Neural progenitor cell (in vitro differentiated cells): ENCODE measurements at regions not wholly inside any gene's neighbourhood (a gene's known extent, or its start where the extent isn't known, plus 50 kb on each side); places are given as distances from the start of the nearest gene placed in this dataset.

ENCODE experiments used
- DNase-seq: peaks from one replicate; pipeline ENCODE4 v3.0.0-alpha.2; 2016; ENCODE audit warnings: low spot score
- H2AFZ ChIP-seq: fragments of 200-600 bp; sonication (generic); replicated peaks from 2 replicates; pipeline ENCODE4 v1.6.1; 2016; ENCODE audit warnings: antibody characterized with exemption
- H3F3A ChIP-seq: fragments of 200-600 bp; sonication (generic); 2 replicates; pipeline ENCODE4 v1.6.1; 2016; ENCODE audit warnings: antibody characterized with exemption, low read depth
- H3K27ac ChIP-seq: fragments of 200-600 bp; sonication (generic); 2 replicates; pipeline ENCODE4 v1.5.1; 2016; ENCODE audit warnings: mild to moderate bottlenecking
- H3K27me3 ChIP-seq: fragments of 200-600 bp; sonication (generic); 2 replicates; pipeline ENCODE4 v1.6.1; 2016; ENCODE audit warnings: mild to moderate bottlenecking, moderate library complexity
- H3K36me3 ChIP-seq: fragments of 200-600 bp; sonication (generic); 2 replicates; pipeline ENCODE4 v1.5.1; 2016
- H3K4me1 ChIP-seq: fragments of 200-600 bp; sonication (generic); 2 replicates; pipeline ENCODE4 v1.6.1; 2016; ENCODE audit warnings: mixed run types
- H3K4me2 ChIP-seq: fragments of 200-600 bp; sonication (generic); 2 replicates; pipeline ENCODE4 v1.6.1; 2016
- H3K4me3 ChIP-seq: fragments of 200-600 bp; sonication (generic); 2 replicates; pipeline ENCODE4 v1.5.1; 2016
- H3K79me2 ChIP-seq: fragments of 200-600 bp; sonication (generic); 2 replicates; pipeline ENCODE4 v1.6.1; 2016; ENCODE audit warnings: low read depth
- H3K9ac ChIP-seq: fragments of 200-600 bp; sonication (generic); 2 replicates; pipeline ENCODE4 v1.6.1; 2016
- H3K9me3 ChIP-seq: fragments of 200-600 bp; sonication (generic); 2 replicates; pipeline ENCODE4 v1.5.1; 2016; ENCODE audit warnings: low read depth
- H4K20me1 ChIP-seq: fragments of 200-600 bp; sonication (generic); 2 replicates; pipeline ENCODE4 v1.6.1; 2016; ENCODE audit warnings: low read depth
- H3K27ac Mint-ChIP-seq: 3 replicates; pipeline ENCODE4 v1.8.0; 2021; ENCODE audit warnings: mixed read lengths
- H3K27me3 Mint-ChIP-seq: 2 replicates; pipeline ENCODE4 v1.8.0; 2022; ENCODE audit warnings: low read depth, mild to moderate bottlenecking, inconsistent platforms, moderate library complexity, mixed read lengths; ENCODE audit not compliant: insufficient read depth
- H3K36me3 Mint-ChIP-seq: 3 replicates; pipeline ENCODE4 v1.8.0; 2021; ENCODE audit warnings: mixed read lengths
- H3K4me1 Mint-ChIP-seq: 3 replicates; pipeline ENCODE4 v1.8.0; 2021; ENCODE audit warnings: mixed read lengths
- H3K4me3 Mint-ChIP-seq: 3 replicates; pipeline ENCODE4 v1.8.0; 2021; ENCODE audit warnings: mild to moderate bottlenecking, moderate library complexity, mixed read lengths
- H3K9me3 Mint-ChIP-seq: 3 replicates; pipeline ENCODE4 v1.8.0; 2020; ENCODE audit warnings: mixed read lengths
- EZH2 ChIP-seq: fragments of 200-600 bp; sonication (generic); IDR thresholded peaks from 2 replicates; pipeline ENCODE4 v1.6.1; 2017; ENCODE audit warnings: antibody characterized with exemption, mild to moderate bottlenecking, moderate library complexity
- EZH2phosphoT487 ChIP-seq: fragments of 200-600 bp; sonication (generic); IDR thresholded peaks from 2 replicates; pipeline ENCODE4 v1.6.1; 2017; ENCODE audit warnings: antibody characterized with exemption
- TF ChIP-seq, protein P1 (sequence below): fragments of 200-600 bp; sonication (generic); IDR thresholded peaks from 2 replicates; pipeline ENCODE4 v1.5.1; 2017; ENCODE audit warnings: antibody characterized with exemption, mild to moderate bottlenecking

DNA sequence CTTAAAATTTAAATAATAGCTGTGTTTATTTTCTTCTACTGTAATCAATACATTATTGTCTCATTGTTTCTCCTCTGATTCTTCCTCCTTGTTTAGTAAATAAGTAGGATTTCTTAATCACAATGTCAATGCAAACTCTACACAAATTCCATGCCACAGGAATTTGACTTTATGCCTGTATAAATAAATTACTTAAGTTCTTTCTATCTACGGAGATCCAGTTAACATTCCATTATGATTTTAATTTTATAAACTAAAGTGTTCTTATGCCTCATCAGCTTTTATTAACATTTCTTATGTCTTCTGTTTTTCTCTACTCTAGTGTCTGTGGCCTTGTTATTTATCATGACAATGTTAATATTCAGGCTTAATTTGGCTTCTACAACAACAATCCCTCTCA is 1169.2 kb downstream of the GRIK2 start:
- H3K4me3 Mint-ChIP-seq = no peak overlapping the region
- H2AFZ ChIP-seq = no peak overlapping the region
- H3K4me2 ChIP-seq = no peak overlapping the region
- no peak overlapping the region for H3K9ac ChIP-seq
- H3K27me3 Mint-ChIP-seq = peaks cover 2% of the 10 kb centered on the region
- no peak overlapping the region for H3K27ac Mint-ChIP-seq
- no peak overlapping the region for H3K4me3 ChIP-seq
- no peaks in the 10 kb centered on the region for H3K4me1 Mint-ChIP-seq
- no peak for DNase-seq
- no peaks in the 10 kb centered on the region for H3K27me3 ChIP-seq
- H3K36me3 ChIP-seq = no peaks in the 10 kb centered on the region
- no peaks in the 10 kb centered on the region for H3K9me3 ChIP-seq
- H3K4me1 ChIP-seq = no peaks in the 10 kb centered on the region
- H3K36me3 Mint-ChIP-seq = no peaks in the 10 kb centered on the region
- no peaks in the 10 kb centered on the region for H3K9me3 Mint-ChIP-seq
- no peaks in the 10 kb centered on the region for H3K79me2 ChIP-seq
- TF ChIP-seq, protein P1, sequence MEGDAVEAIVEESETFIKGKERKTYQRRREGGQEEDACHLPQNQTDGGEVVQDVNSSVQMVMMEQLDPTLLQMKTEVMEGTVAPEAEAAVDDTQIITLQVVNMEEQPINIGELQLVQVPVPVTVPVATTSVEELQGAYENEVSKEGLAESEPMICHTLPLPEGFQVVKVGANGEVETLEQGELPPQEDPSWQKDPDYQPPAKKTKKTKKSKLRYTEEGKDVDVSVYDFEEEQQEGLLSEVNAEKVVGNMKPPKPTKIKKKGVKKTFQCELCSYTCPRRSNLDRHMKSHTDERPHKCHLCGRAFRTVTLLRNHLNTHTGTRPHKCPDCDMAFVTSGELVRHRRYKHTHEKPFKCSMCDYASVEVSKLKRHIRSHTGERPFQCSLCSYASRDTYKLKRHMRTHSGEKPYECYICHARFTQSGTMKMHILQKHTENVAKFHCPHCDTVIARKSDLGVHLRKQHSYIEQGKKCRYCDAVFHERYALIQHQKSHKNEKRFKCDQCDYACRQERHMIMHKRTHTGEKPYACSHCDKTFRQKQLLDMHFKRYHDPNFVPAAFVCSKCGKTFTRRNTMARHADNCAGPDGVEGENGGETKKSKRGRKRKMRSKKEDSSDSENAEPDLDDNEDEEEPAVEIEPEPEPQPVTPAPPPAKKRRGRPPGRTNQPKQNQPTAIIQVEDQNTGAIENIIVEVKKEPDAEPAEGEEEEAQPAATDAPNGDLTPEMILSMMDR = no peak
- TF ChIP-seq EZH2 = no peak
- no peak for TF ChIP-seq EZH2phosphoT487
- no peak overlapping the region for H3K27ac ChIP-seq
- no peaks in the 10 kb centered on the region for H4K20me1 ChIP-seq
- no peaks in the 10 kb centered on the region for H3F3A ChIP-seq

DNA sequence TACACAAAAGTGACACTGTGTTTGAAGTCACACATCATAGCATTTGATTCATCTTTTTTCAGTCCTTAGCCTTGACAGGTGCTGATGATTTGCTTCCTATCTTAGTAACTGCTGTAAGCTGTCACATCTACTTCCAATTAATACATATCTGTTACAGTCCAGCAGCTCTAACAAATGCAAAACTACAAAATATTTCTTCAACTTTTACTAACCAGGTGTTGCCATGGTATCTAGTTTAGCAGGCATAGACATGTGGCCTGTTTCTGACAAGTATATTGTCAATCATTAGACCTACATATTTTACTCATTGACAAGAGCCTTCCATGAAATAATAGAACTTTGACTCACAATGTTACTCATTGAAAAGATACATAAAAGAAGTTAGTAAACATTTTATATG is 1159.7 kb downstream of the GRIK2 start:
- H3K4me2 ChIP-seq = no peak overlapping the region
- no peaks in the 10 kb centered on the region for H3K4me1 Mint-ChIP-seq
- no peak for DNase-seq
- H3K4me3 Mint-ChIP-seq = no peak overlapping the region
- H3K9me3 ChIP-seq = no peaks in the 10 kb centered on the region
- H3K4me3 ChIP-seq = no peak overlapping the region
- no peaks in the 10 kb centered on the region for H3F3A ChIP-seq
- H3K36me3 Mint-ChIP-seq = no peaks in the 10 kb centered on the region
- no peak overlapping the region for H3K27ac ChIP-seq
- H3K36me3 ChIP-seq = no peaks in the 10 kb centered on the region
- no peaks in the 10 kb centered on the region for H4K20me1 ChIP-seq
- H3K4me1 ChIP-seq = no peaks in the 10 kb centered on the region
- no peak overlapping the region for H3K9ac ChIP-seq
- H3K27me3 Mint-ChIP-seq = no peaks in the 10 kb centered on the region
- H3K79me2 ChIP-seq = no peaks in the 10 kb centered on the region
- TF ChIP-seq EZH2phosphoT487 (no peak), EZH2 (no peak)
- TF ChIP-seq, protein P1 = no peak
- H3K27ac Mint-ChIP-seq = no peak overlapping the region
- H2AFZ ChIP-seq = no peak overlapping the region
- no peaks in the 10 kb centered on the region for H3K27me3 ChIP-seq
- no peaks in the 10 kb centered on the region for H3K9me3 Mint-ChIP-seq

DNA sequence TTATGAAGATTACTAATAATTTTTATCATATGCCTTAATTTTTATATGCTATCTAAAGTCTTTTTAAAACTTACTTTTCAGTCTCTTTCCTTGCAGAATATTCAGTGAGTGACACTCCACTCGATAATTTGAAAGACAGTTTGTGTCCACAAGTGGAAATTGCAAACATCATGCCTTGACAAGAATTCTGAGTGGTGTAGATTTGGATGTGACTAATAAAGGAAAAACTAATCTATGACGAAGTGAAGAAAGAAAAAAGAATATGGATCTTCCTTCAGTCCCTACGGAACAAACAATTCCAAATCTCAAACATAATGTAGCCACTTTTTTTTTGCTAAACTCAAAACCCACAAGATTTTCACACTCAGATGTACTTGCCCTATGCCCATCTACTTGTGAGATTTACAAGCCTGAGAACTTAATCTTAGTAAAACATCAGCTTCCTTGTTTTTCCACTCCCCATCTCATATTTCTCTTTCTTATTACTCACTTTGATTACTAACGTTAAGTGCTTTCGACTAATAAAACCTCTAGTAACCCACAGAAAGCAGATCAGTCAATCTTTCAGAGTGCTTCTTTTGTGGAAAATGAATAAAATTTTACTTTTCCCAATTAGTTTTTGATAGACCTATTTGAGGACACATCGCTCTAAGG is 1155.8 kb downstream of the GRIK2 start:
- no peaks in the 10 kb centered on the region for H3K27me3 Mint-ChIP-seq
- Histone ChIP-seq H3K4me1 (no peaks in the 10 kb centered on the region), H3K36me3 (no peaks in the 10 kb centered on the region), H3K27me3 (no peaks in the 10 kb centered on the region), H3K27ac (no peak overlapping the region), H2AFZ (no peak overlapping the region), H3K9ac (no peak overlapping the region), H3K4me2 (no peak overlapping the region), H3K79me2 (no peaks in the 10 kb centered on the region), H3K9me3 (no peaks in the 10 kb centered on the region), H4K20me1 (no peaks in the 10 kb centered on the region), H3K4me3 (no peak overlapping the region), H3F3A (no peaks in the 10 kb centered on the region)
- no peaks in the 10 kb centered on the region for H3K4me1 Mint-ChIP-seq
- H3K4me3 Mint-ChIP-seq = no peak overlapping the region
- H3K9me3 Mint-ChIP-seq = no peaks in the 10 kb centered on the region
- no peak for TF ChIP-seq EZH2phosphoT487
- TF ChIP-seq, protein P1 = no peak
- TF ChIP-seq EZH2 = no peak
- no peak for DNase-seq
- no peaks in the 10 kb centered on the region for H3K36me3 Mint-ChIP-seq
- H3K27ac Mint-ChIP-seq = no peak overlapping the region
